PFSK-1 (cell line): ENCODE measurements at regions not wholly inside any gene's neighbourhood (a gene's known extent, or its start where the extent isn't known, plus 50 kb on each side); places are given as distances from the start of the nearest gene placed in this dataset.

ENCODE experiments used
- POLR2AphosphoS5 ChIP-seq: IDR thresholded peaks from 2 replicates; pipeline ENCODE4 v1.6.1; 2012; ENCODE audit warnings: low read depth, mild to moderate bottlenecking, control low read depth, low read length, moderate library complexity
- SIN3A ChIP-seq: IDR thresholded peaks from 2 replicates; pipeline ENCODE4 v1.6.1; 2012; ENCODE audit warnings: mild to moderate bottlenecking, low read length, moderate library complexity, borderline replicate concordance; ENCODE audit not compliant: insufficient read depth
- TAF1 ChIP-seq: IDR thresholded peaks from 2 replicates; pipeline ENCODE4 v1.6.1; 2012; ENCODE audit warnings: low read length, control low read depth, borderline replicate concordance; ENCODE audit not compliant: insufficient read depth
- TF ChIP-seq, protein P1 (sequence below), 2 experiments: IDR thresholded peaks; 2 replicates each; pipeline versions ENCODE4 v1.6.1 to v1.8.0; 2011 to 2012; ENCODE audit warnings: low read depth in 2 of 2, low read length in 2 of 2, control low read depth in 1 of 2, inconsistent platforms in 1 of 2, mild to moderate bottlenecking in 1 of 2, moderate library complexity in 1 of 2; ENCODE audit not compliant: insufficient read depth in 1 of 2

DNA sequence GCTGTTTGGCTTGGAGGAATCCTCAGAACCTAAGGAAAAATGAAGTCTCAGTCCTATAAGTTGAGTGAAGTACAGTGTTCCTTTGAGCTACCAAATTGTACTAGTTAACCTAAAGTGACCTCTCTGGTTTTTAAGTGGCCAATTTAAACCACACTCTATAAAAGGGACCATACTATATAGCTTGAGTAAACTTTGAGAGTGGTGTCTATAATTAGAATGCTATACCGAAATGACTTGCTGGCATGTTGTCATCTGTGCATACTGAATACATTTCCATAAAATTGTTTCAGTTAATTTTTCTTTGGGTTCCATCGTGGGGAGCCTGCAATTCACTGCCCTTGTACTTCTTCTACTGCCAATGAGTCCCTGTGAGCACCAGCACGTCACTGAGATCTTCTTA is 151.1 kb downstream of the DKK1 start:
- TF ChIP-seq SIN3A, result no peak
- no peak for TF ChIP-seq TAF1
- TF ChIP-seq, protein P1, sequence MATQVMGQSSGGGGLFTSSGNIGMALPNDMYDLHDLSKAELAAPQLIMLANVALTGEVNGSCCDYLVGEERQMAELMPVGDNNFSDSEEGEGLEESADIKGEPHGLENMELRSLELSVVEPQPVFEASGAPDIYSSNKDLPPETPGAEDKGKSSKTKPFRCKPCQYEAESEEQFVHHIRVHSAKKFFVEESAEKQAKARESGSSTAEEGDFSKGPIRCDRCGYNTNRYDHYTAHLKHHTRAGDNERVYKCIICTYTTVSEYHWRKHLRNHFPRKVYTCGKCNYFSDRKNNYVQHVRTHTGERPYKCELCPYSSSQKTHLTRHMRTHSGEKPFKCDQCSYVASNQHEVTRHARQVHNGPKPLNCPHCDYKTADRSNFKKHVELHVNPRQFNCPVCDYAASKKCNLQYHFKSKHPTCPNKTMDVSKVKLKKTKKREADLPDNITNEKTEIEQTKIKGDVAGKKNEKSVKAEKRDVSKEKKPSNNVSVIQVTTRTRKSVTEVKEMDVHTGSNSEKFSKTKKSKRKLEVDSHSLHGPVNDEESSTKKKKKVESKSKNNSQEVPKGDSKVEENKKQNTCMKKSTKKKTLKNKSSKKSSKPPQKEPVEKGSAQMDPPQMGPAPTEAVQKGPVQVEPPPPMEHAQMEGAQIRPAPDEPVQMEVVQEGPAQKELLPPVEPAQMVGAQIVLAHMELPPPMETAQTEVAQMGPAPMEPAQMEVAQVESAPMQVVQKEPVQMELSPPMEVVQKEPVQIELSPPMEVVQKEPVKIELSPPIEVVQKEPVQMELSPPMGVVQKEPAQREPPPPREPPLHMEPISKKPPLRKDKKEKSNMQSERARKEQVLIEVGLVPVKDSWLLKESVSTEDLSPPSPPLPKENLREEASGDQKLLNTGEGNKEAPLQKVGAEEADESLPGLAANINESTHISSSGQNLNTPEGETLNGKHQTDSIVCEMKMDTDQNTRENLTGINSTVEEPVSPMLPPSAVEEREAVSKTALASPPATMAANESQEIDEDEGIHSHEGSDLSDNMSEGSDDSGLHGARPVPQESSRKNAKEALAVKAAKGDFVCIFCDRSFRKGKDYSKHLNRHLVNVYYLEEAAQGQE (IDR thresholded peaks at IDR 0.05; ENCODE audit: insufficient read depth in 1 of 2, low read depth in 2 of 2, low read length in 2 of 2), result no peak
- no peak for TF ChIP-seq POLR2AphosphoS5
